Fibroblast of gingiva (primary cell): ENCODE measurements at regions not wholly inside any gene's neighbourhood (a gene's known extent, or its start where the extent isn't known, plus 50 kb on each side); places are given as distances from the start of the nearest gene placed in this dataset.

Experiments
- DNase-seq: peaks from one replicate; pipeline ENCODE4 v3.0.0-alpha.2; 2011; ENCODE audit warnings: low read depth

- DNase-seq, result no peak
These were observed 118.4 kb upstream of the NABP1 start for GRCh38 chr2:191559569-191559968.

- DNase-seq, result no peak
These were observed 117.4 kb upstream of the NABP1 start for GRCh38 chr2:191560411-191560980.

DNA sequence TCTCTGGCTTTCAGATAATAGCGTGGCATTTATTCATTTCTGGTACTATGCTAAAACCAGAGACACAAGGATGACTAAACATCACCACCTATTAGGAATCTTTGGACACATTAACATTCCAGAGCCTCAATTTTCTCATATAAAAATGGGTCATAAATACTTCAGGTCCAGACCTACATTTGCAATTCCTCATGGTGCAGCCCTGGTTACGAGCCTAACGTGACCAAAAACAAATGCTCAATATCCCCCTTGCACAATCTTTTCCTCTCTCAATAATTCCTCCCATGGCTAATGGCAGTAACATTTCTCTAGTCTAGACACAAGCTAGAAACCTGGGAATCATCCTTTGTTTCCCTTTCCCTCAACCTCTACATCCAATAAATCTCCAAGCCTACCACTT is 112.8 kb upstream of the NABP1 start:
- DNase-seq, result no peak

DNA sequence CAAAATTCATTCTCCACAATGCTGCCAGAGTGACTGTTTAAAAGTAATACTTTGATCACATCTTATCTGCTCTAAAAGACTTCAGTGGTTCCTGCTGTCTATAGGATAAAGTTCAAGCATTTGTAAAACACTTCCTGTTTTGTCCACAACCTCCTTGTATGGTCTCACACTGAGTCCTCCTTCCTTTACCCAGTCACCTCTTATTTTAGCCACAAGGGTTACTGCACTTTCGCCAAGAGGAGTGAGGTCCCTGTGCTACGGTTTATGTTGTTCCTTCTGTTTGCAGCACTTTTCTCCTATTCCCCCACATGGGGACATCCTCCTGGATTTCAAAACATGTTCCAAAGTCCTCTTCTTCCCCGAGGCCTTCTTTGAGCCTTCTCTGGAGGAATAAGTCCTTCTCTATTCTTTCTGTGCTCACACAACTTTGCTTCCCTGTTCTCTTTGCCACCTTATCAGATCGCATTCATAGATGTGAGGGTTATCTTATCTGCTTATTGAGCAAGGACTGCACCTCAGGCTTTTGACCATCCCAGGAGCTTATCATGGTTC is 112.2 kb upstream of the NABP1 start:
- DNase-seq, result no peak

DNA sequence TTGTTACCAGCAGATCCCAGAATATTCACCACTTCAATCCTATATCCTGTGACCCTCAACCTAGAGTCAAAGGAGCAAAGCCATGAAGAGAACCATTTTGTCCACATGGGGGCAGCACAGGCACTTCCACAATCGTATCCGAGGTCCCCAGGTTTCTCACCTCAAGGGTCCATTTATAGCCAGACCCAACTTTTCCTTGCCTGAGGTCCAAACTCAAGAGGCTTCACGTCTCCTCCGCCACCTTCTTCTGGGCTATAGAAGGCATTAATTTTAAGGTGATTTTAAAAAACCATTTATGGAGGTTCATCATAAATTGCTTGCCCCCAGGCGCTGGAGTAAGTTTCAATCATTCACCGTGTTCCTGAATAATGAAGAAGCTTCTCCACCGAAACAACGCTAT is 111.6 kb upstream of the NABP1 start:
- DNase-seq, result peak; percentile 42

DNA sequence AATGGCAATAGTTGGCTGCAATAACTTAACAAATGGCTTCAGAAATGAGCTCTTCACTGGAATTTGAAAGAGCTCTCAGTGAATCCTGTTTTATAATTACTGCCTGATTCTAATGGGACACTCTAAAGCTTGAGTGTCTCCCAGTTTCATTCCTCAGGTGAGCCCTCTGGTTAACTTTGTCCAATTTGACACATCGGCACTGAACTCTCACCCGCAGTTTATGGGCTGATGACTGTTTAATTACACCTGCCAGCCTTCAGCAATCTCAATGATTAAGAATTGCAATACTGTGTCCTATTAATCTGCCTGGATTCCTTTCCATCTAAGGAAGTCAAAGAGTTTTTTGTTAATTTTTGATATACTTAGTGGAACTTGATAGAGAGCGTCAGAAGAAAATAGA is 110.7 kb upstream of the NABP1 start:
- no peak for DNase-seq

GRCh38 chr2:191569025-191569424 is 108.9 kb upstream of the NABP1 start:
- no peak for DNase-seq

GRCh38 chr2:191571163-191571769 is 106.7 kb upstream of the NABP1 start:
- DNase-seq, result peak; percentile 72

DNA sequence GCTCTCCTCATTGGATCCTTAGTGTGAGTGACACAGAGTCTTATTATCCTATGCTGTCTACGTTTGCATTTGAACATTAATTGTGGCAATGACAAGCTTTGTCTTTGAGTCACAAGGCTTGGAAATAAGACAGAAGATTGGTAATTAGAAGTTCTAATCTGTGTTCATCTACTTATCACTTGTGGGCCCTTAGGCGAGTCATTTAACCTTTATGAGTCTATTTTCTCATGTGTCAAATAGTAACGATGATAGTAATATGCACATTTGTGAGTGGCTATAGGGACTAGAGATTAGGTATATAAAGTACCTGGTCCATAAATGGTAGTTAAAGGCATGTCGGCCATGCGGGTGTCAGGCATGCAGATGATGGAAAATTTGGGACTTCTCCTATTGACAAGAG is 105.6 kb upstream of the NABP1 start:
- DNase-seq, result no peak

GRCh38 chr2:191573216-191573615 is 104.7 kb upstream of the NABP1 start:
- no peak for DNase-seq

GRCh38 chr2:191574232-191574631 is 103.7 kb upstream of the NABP1 start:
- no peak for DNase-seq

DNA sequence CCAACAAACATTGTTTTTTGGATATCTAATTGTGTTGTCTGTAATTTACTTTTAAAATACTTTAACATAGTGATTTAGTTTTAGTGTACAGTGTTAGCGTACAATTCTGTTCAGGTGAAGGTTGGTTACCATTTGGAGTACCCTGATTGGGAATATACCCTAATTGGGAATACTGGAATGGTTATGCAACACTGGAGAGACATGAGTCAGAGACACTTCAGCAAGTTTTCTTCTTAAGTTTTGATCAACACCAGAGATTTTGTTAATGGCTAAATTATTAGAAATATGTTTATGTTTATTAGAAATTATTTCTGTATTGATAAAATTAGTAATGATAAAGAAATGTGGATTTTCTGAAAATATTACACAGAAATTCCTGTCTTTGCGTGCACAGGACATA is 100.3 kb upstream of the NABP1 start:
- DNase-seq, result no peak

DNA sequence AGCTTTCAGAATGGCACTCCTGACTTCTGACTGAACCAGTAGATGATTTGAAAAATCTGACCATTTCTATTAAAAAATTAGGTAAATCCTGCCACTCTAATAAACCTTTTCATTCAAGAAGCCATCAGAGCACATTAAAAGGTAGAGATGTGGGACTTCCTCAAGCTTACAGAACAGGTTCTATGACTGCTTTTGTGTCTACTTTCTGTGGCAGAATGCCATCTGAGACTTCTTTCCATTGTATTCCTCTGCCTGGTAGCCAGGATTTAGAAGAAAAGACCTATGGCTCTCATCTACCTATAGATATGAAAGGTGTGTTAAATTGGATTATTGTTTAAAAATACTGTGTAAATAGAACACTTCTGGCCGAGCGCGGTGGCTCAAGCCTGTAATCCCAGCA is 99.9 kb upstream of the NABP1 start:
- no peak for DNase-seq

DNA sequence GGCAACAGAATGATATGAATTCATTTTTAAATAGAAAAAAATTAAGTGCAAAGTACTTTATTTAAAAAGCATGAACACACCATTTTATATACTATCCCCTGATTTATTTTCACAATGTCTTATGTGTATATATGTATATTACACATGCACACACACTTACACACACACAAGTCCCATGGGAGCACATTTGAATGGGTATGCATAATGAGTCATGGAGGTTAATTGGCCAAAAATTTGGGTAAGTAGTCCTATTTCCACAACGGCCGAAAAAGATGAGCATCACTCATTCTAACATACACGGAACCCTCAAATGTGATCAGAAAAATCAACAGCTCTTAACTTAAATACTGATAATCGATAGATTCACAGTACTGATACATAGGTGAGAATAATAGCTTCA is 97.4 kb upstream of the NABP1 start:
- DNase-seq, result no peak

GRCh38 chr2:191581003-191581402 is 96.9 kb upstream of the NABP1 start:
- DNase-seq, result no peak

- peak; percentile 65 for DNase-seq
These were observed 95.6 kb upstream of the NABP1 start for GRCh38 chr2:191582355-191582754.

DNA sequence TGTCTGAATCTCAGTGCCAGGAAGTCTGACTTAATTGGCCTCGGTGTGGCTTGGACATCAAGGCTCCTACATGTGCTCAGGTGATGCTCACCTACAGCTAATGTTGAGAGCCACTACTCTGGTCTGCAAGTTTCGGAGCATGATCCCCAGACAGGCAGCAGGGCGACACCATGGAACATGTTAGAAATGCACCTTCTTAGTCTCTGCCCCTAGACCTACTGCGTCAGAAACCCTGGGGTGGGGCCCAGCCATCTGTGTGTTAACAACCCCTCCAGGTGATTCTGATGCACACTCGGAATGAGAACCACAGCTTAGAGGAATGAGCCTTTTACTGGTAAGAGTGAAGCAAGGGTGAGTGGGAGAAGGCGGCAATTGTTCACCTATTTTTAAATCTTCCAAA is 86.9 kb upstream of the NABP1 start:
- DNase-seq, result no peak

DNA sequence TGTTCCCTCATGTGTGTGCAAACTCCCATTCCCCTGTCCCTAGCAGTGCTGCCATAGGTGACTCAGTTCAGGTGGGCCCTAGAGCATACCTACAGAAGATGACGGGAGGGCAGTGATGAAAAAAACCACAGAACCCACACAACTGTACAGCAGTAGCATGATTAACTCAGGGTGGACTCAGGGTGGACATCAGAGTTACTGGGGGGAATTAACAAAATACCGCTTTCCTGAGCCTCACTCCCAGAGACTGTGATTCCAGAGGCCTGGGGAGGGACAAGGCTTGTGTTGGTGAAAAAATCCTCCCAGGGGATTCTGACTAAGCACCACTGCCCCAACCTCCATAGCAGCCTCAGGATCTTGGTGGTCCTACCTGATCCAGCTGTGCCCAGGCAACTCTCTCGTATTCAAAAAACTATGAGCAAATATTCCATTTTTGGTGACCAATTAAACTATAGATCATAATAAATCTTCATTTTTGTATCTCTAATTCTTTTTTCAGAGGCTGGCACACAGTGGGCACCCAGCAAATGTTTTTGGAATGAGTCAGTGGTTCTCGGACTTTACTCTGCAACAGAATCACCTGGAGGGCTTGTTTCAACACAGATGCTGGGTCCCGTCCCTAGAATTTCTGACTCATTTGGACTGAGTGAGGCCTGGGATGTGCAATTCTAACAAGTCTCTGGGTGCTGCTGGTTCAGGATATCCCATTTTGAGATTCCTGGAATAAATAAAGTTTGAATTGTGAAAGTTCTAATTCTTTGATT is 84.1 kb upstream of the NABP1 start:
- peak; percentile 84 for DNase-seq

- DNase-seq, result no peak
These were observed 80.7 kb upstream of the NABP1 start for GRCh38 chr2:191597186-191597751.

DNA sequence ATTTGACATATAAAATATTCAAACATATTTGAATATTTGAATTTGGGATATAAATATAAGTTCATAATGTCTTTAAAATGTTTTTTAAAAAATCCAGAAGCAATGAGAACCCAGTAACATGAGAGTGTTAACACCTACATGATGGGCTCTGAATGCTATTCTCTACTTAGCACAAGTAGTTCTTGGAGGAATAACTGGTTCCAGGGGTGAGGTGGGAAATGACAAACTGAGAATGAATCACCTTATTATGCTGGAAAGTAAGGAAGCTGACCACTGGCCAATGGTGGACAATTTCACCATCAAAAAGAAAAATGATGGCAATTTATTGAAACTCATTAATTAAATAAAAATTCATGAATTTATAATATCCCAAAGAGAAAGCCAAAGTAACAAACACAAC is 79.6 kb upstream of the NABP1 start:
- DNase-seq, result no peak

DNA sequence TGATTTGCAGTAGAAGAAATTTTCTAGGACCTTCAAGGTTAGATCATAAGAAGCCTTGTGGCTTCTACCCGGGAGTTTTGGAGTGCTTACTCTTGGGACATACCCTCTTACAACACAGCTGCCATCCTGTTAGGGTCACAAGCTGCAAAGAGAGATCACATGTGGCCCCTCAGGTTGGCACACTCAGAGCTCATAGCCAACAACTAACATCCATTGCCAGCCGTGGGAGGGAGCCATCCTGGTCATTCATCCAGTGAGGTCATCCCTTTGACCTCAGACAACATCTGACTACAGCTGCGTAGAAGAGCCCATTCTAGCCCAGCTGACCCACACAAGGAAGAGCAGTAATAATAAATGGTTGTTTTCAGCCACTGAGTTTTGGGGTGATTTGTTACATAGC is 76.9 kb upstream of the NABP1 start:
- DNase-seq, result peak; percentile 18

- DNase-seq, result no peak
These were observed 73.8 kb upstream of the NABP1 start for GRCh38 chr2:191604154-191604553.

DNA sequence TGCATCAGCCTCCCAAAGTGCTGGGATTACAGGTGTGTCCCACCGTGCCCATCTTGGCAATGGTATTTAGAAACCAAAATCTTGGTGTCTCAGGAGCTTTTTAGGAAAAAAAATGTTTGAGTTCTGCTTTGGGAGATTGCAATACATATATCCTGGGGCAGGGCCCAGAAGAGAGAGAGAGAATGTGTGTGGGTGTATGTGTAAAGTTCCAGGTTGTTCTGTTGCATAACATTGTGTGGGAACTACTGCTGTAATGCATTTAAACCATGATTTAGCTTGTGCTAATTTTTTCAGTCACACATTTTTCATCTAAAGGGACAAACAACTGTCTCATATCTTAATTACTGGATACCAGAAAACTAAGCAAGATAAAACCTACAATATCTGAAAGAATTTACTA is 70.8 kb upstream of the NABP1 start:
- no peak for DNase-seq
